Activated T-helper 1 cell treated with Interleukin-2 at 50 U/mL for 16 hours (primary cell): ENCODE measurements at regions not wholly inside any gene's neighbourhood (a gene's known extent, or its start where the extent isn't known, plus 50 kb on each side); places are given as distances from the start of the nearest gene placed in this dataset.

Source experiments
- DNase-seq: peaks from one replicate; pipeline ENCODE4 v3.0.0-alpha.2; 2020; ENCODE audit warnings: low read depth

GRCh38 chr1:244265507-244265906 is 186.2 kb downstream of the ADSS2 start:
- no peak for DNase-seq

GRCh38 chr1:244269169-244269568 is 182.5 kb downstream of the ADSS2 start:
- DNase-seq: no peak

GRCh38 chr1:244271004-244271403 is 180.7 kb downstream of the ADSS2 start:
- DNase-seq: no peak

- DNase-seq: no peak
These were observed 179.9 kb downstream of the ADSS2 start for GRCh38 chr1:244271691-244272308.

- peak; percentile 51 for DNase-seq
These were observed 179.0 kb downstream of the ADSS2 start for GRCh38 chr1:244272471-244273261.

GRCh38 chr1:244273262-244273844 is 178.4 kb downstream of the ADSS2 start:
- DNase-seq: no peak

- no peak for DNase-seq
These were observed 177.7 kb downstream of the ADSS2 start for GRCh38 chr1:244273845-244274619.

- DNase-seq: no peak
These were observed 175.1 kb downstream of the ADSS2 start for GRCh38 chr1:244276646-244277045.

- DNase-seq: no peak
These were observed 171.5 kb downstream of the ADSS2 start for GRCh38 chr1:244280201-244280600.

- no peak for DNase-seq
These were observed 170.8 kb downstream of the ADSS2 start for GRCh38 chr1:244280859-244281258.

GRCh38 chr1:244283772-244284171 is 167.9 kb downstream of the ADSS2 start:
- DNase-seq: no peak

GRCh38 chr1:244284641-244285156 is 167.0 kb downstream of the ADSS2 start:
- no peak for DNase-seq

- no peak for DNase-seq
These were observed 165.4 kb downstream of the ADSS2 start for GRCh38 chr1:244286341-244286740.

GRCh38 chr1:244287726-244288125 is 164.0 kb downstream of the ADSS2 start:
- DNase-seq: no peak

GRCh38 chr1:244288663-244289062 is 163.0 kb downstream of the ADSS2 start:
- DNase-seq: no peak

GRCh38 chr1:244289991-244290785 is 161.5 kb downstream of the ADSS2 start:
- DNase-seq: no peak

GRCh38 chr1:244291236-244292201 is 160.2 kb downstream of the ADSS2 start:
- no peak for DNase-seq

GRCh38 chr1:244294599-244295224 is 157.0 kb downstream of the ADSS2 start:
- DNase-seq: no peak

GRCh38 chr1:244296003-244296402 is 155.7 kb downstream of the ADSS2 start:
- DNase-seq: no peak

GRCh38 chr1:244296447-244296846 is 155.3 kb downstream of the ADSS2 start:
- no peak for DNase-seq
